ENCODE measurements at regions not wholly inside any gene's neighbourhood (a gene's known extent, or its start where the extent isn't known, plus 50 kb on each side); places are given as distances from the start of the nearest gene placed in this dataset.

DNA sequence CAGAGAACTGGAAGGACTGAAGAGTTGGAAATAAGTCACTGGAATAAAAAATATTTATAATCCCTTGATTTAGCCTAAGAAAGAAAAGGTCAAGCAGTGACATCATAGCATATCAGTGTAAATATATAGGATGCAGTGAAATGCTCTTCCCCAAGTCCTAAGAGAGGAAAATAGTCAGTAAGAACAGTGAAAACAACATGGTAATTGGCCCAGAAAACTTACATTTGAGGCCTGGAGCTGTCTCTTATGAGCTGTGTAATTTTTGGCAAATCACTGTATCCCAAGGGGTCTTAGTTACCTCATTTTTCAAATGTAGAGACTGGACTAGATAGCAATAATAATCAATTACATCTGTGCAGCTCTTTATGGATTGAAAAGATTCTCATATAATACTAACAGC, 255.7 kb upstream of the AR start:
- H3K4me3 ChIP-seq (ENCODE audit: control insufficient read depth, low read depth, low read length): no peak overlapping the region
- no peak for DNase-seq (ENCODE audit: low read depth)
- no peak for TF ChIP-seq CTCF (conservative IDR thresholded peaks at IDR 0.05; ENCODE audit: control insufficient read depth, insufficient read depth, low read depth, low read length)

GRCh38 chrX:67289055-67289499, 254.7 kb upstream of the AR start:
- no peak overlapping the region for H3K4me3 ChIP-seq (ENCODE audit: control insufficient read depth, low read depth, low read length)
- TF ChIP-seq CTCF (conservative IDR thresholded peaks at IDR 0.05; ENCODE audit: control insufficient read depth, insufficient read depth, low read depth, low read length): no peak
- DNase-seq (ENCODE audit: low read depth): no peak

DNA sequence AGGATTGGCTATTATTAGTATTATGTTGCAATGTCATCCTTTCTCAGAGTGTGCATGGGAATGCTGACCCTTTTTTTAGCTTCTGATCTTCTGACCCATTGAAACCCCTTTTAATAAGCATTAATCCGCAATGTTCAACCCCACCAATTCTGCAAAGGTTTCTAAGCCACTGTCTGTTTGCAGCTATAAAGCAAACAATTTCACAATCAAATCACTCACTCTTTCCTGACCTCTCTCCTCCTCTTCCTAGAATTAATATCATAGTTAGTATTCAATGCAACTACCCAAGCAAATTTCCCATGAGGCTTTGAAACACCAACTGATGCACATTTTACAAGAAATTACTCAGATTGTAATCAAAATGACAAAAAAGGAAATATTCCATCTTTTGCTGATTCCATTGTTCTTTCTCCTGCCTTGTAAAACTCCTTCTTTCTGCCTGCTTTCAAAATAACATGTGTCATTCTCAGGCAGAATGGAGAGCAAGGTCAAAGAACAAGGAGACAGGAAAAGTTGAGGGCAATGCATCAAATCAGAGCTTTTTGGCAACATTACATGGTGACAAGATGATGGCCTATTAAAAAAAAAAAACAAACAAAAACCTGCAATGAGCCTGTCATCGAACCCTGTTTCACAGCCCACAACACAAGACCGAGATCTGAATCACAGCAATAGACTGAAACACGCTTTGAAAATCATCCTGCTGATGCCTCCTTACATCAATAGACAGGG, 253.2 kb upstream of the AR start:
- TF ChIP-seq CTCF (conservative IDR thresholded peaks at IDR 0.05; ENCODE audit: control insufficient read depth, insufficient read depth, low read depth, low read length): no peak
- no peak overlapping the region for H3K4me3 ChIP-seq (ENCODE audit: control insufficient read depth, low read depth, low read length)
- DNase-seq (ENCODE audit: low read depth): no peak

DNA sequence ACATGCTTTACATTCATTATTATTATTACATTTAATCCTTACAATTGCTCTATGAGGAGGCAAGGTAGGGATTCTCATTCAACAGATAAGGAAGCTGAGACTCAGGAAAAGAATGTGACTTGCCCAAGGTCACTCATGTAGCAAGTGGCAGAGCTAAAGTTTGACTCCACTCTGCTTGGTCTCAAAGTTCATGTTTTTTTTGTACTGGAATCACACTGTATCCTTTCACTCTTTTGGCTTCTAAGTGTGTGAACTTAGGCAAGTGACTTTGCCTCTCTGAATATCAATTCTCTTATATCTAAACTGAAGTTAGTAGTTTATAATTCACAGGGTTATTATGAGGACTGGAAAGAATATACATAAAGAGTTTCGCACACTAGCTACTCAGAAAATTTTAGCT, 247.9 kb upstream of the AR start:
- no peak overlapping the region for H3K4me3 ChIP-seq (ENCODE audit: control insufficient read depth, low read depth, low read length)
- no peak for DNase-seq (ENCODE audit: low read depth)
- no peak for TF ChIP-seq CTCF (conservative IDR thresholded peaks at IDR 0.05; ENCODE audit: control insufficient read depth, insufficient read depth, low read depth, low read length)

DNA sequence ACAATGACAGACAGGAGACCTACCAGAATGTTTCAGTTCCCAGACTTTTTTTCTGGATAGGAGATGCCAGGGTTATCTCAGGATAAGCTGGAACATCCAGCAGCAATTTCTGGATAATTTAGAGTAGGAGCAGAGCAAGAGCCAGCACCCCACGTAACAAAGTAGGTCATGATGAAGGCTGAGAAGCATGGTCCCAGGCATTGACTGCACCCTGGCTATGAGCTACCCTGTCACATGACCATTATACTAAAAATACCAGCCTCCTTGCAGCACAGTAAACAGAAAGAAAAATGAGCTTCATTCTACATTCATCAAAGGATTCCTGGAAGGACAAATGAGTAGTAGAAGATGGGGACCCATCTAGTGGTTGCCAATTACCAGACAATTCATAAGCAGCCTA, 247.4 kb upstream of the AR start:
- H3K4me3 ChIP-seq (ENCODE audit: control insufficient read depth, low read depth, low read length): no peak overlapping the region
- no peak for TF ChIP-seq CTCF (conservative IDR thresholded peaks at IDR 0.05; ENCODE audit: control insufficient read depth, insufficient read depth, low read depth, low read length)
- no peak for DNase-seq (ENCODE audit: low read depth)

GRCh38 chrX:67317725-67318124, 226.1 kb upstream of the AR start:
- no peak for TF ChIP-seq CTCF (conservative IDR thresholded peaks at IDR 0.05; ENCODE audit: control insufficient read depth, insufficient read depth, low read depth, low read length)
- no peak overlapping the region for H3K4me3 ChIP-seq (ENCODE audit: control insufficient read depth, low read depth, low read length)
- no peak for DNase-seq (ENCODE audit: low read depth)

- TF ChIP-seq CTCF (conservative IDR thresholded peaks at IDR 0.05; ENCODE audit: control insufficient read depth, insufficient read depth, low read depth, low read length): no peak
- DNase-seq (ENCODE audit: low read depth): no peak
- H3K4me3 ChIP-seq (ENCODE audit: control insufficient read depth, low read depth, low read length): no peak overlapping the region
Measured at GRCh38 chrX:67328476-67328875, 215.3 kb upstream of the AR start.
